ENCODE measurements at regions not wholly inside any gene's neighbourhood (a gene's known extent, or its start where the extent isn't known, plus 50 kb on each side); places are given as distances from the start of the nearest gene placed in this dataset.
"Not testable (repeated sequence)": the region's sequence is repeated elsewhere in the genome, so short reads cannot be mapped to it uniquely, and the experiment has no call there.

- H3K27me3 Mint-ChIP-seq (ENCODE audit: low read depth in 3 of 3): peaks cover 1 to 6% (median 3%) of the 10 kb centered on the region in 3 donors
- TF ChIP-seq CTCF (IDR thresholded peaks at IDR 0.05): no peak
- H3K27ac Mint-ChIP-seq: no peak overlapping the region
- no peaks in the 10 kb centered on the region for H3K36me3 Mint-ChIP-seq
- no peaks in the 10 kb centered on the region for H3K27me3 ChIP-seq (ENCODE audit: control insufficient read depth in 2 of 2, insufficient read depth in 2 of 2, low read length in 2 of 2)
- intact Hi-C loops (cut with micrococcal nuclease): no loop called here
- no peak for DNase-seq
- H3K9me3 Mint-ChIP-seq: peaks cover 0 to 2% (median 0%) of the 10 kb centered on the region in 7 donors
- no peaks in the 10 kb centered on the region for H4K20me1 ChIP-seq (ENCODE audit: insufficient read depth, low read length)
- no peaks in the 10 kb centered on the region for H3K4me1 ChIP-seq (ENCODE audit: control insufficient read depth in 1 of 2, insufficient read depth in 2 of 2, low read length in 2 of 2)
- no peak overlapping the region for H3K4me3 Mint-ChIP-seq
- H3K4me3 ChIP-seq (replicated peaks in 1 of 3; ENCODE audit: low read depth in 2 of 3, low read length in 3 of 3): no peak overlapping the region
- H3K79me2 ChIP-seq (ENCODE audit: insufficient read depth, low read length): no peaks in the 10 kb centered on the region
- H3K9ac ChIP-seq (ENCODE audit: insufficient read depth, low read length, poor library complexity, severe bottlenecking): no peak overlapping the region
- no peaks in the 10 kb centered on the region for H3K36me3 ChIP-seq (replicated peaks in 1 of 2; ENCODE audit: control insufficient read depth in 1 of 2, insufficient read depth in 2 of 2, low read length in 2 of 2)
- H2AFZ ChIP-seq (ENCODE audit: insufficient read depth, low read depth, low read length, poor library complexity, severe bottlenecking): no peak overlapping the region
- no peak overlapping the region for H3K27ac ChIP-seq (ENCODE audit: low read depth in 1 of 2, low read length in 2 of 2)
- H3K9me3 ChIP-seq (replicated peaks in 1 of 2; ENCODE audit: control insufficient read depth in 1 of 2, insufficient read depth in 1 of 2, low read length in 2 of 2): no peaks in the 10 kb centered on the region
- H3K4me2 ChIP-seq (replicated peaks; ENCODE audit: extremely low read depth, low read length, poor library complexity, severe bottlenecking): no peak overlapping the region
- WGBS (ENCODE audit: insufficient coverage): no CpG with 5 or more reads among the region's 1 CpG
- H3K4me1 Mint-ChIP-seq: no peaks in the 10 kb centered on the region
Observed at GRCh38 chr1:55441489-55441888, 226.3 kb upstream of the USP24 start.

- Mint-ChIP-seq H3K27ac (no peak overlapping the region), H3K4me1 (no peaks in the 10 kb centered on the region), H3K27me3 (ENCODE audit: low read depth in 3 of 3) (peaks cover 3 to 7% (median 3%) of the 10 kb centered on the region in 3 donors), H3K9me3 (peaks cover 0 to 5% (median 0%) of the 10 kb centered on the region in 7 donors), H3K4me3 (no peak overlapping the region), H3K36me3 (no peaks in the 10 kb centered on the region)
- Histone ChIP-seq H3K9me3 (replicated peaks in 1 of 2; ENCODE audit: control insufficient read depth in 1 of 2, insufficient read depth in 1 of 2, low read length in 2 of 2) (no peaks in the 10 kb centered on the region), H4K20me1 (ENCODE audit: insufficient read depth, low read length) (no peaks in the 10 kb centered on the region), H3K9ac (ENCODE audit: insufficient read depth, low read length, poor library complexity, severe bottlenecking) (no peak overlapping the region), H3K4me2 (replicated peaks; ENCODE audit: extremely low read depth, low read length, poor library complexity, severe bottlenecking) (no peak overlapping the region), H3K79me2 (ENCODE audit: insufficient read depth, low read length) (no peaks in the 10 kb centered on the region), H3K27ac (ENCODE audit: low read depth in 1 of 2, low read length in 2 of 2) (no peak overlapping the region), H3K4me3 (replicated peaks in 1 of 3; ENCODE audit: low read depth in 2 of 3, low read length in 3 of 3) (no peak overlapping the region), H3K36me3 (replicated peaks in 1 of 2; ENCODE audit: control insufficient read depth in 1 of 2, insufficient read depth in 2 of 2, low read length in 2 of 2) (no peaks in the 10 kb centered on the region), H3K4me1 (ENCODE audit: control insufficient read depth in 1 of 2, insufficient read depth in 2 of 2, low read length in 2 of 2) (no peaks in the 10 kb centered on the region), H2AFZ (ENCODE audit: insufficient read depth, low read depth, low read length, poor library complexity, severe bottlenecking) (no peak overlapping the region), H3K27me3 (ENCODE audit: control insufficient read depth in 2 of 2, insufficient read depth in 2 of 2, low read length in 2 of 2) (no peaks in the 10 kb centered on the region)
- intact Hi-C loops (cut with micrococcal nuclease): no loop called here
- no peak for TF ChIP-seq CTCF (IDR thresholded peaks at IDR 0.05)
- DNase-seq: no peak
- WGBS (ENCODE audit: insufficient coverage): no CpG with 5 or more reads among the region's 2 CpGs
Observed at GRCh38 chr1:55437692-55438091, 222.5 kb upstream of the USP24 start.

GRCh38 chr1:55430720-55431119 is 215.6 kb upstream of the USP24 start:
- not testable (repeated sequence) for H3K4me2 ChIP-seq (replicated peaks; ENCODE audit: extremely low read depth, low read length, poor library complexity, severe bottlenecking); H3K9ac ChIP-seq (ENCODE audit: insufficient read depth, low read length, poor library complexity, severe bottlenecking)
- 100% methylated on average over 1 of the region's 3 CpGs for WGBS (ENCODE audit: insufficient coverage)

More at GRCh38 chr1:55430720-55431119, 215.6 kb upstream of the USP24 start:
- H3K4me1 Mint-ChIP-seq; DNase-seq; H3K36me3 ChIP-seq (replicated peaks in 1 of 2; ENCODE audit: control insufficient read depth in 1 of 2, insufficient read depth in 2 of 2, low read length in 2 of 2); H3K4me3 ChIP-seq (replicated peaks in 1 of 3; ENCODE audit: low read depth in 2 of 3, low read length in 3 of 3); intact Hi-C loops (cut with micrococcal nuclease); H3K4me1 ChIP-seq (ENCODE audit: control insufficient read depth in 1 of 2, insufficient read depth in 2 of 2, low read length in 2 of 2); H3K79me2 ChIP-seq (ENCODE audit: insufficient read depth, low read length); H2AFZ ChIP-seq (ENCODE audit: insufficient read depth, low read depth, low read length, poor library complexity, severe bottlenecking); H3K27me3 Mint-ChIP-seq (ENCODE audit: low read depth in 3 of 3); H3K27ac Mint-ChIP-seq; H3K4me3 Mint-ChIP-seq; H3K9me3 ChIP-seq (replicated peaks in 1 of 2; ENCODE audit: control insufficient read depth in 1 of 2, insufficient read depth in 1 of 2, low read length in 2 of 2); H3K9me3 Mint-ChIP-seq; H3K27me3 ChIP-seq (ENCODE audit: control insufficient read depth in 2 of 2, insufficient read depth in 2 of 2, low read length in 2 of 2); H4K20me1 ChIP-seq (ENCODE audit: insufficient read depth, low read length); H3K27ac ChIP-seq (ENCODE audit: low read depth in 1 of 2, low read length in 2 of 2); H3K36me3 Mint-ChIP-seq: not testable (repeated sequence)

All from CD14-positive monocyte (primary cell).